Left ventricle myocardium inferior (tissue), 1 donor: ENCODE measurements at regions not wholly inside any gene's neighbourhood (a gene's known extent, or its start where the extent isn't known, plus 50 kb on each side); places are given as distances from the start of the nearest gene placed in this dataset.

Source experiments
- DNase-seq: peaks from one replicate; pipeline ENCODE4 v3.0.0-alpha.2; 2020
- H3K27ac ChIP-seq: fragments of 200-600 bp; replicated peaks from 2 replicates; pipeline ENCODE4 v1.8.0; 2021
- H3K27me3 ChIP-seq: fragments of 200-600 bp; 2 replicates; pipeline ENCODE4 v1.8.0; 2021; ENCODE audit warnings: low read depth
- H3K36me3 ChIP-seq: fragments of 200-600 bp; 2 replicates; pipeline ENCODE4 v1.8.0; 2021
- H3K4me1 ChIP-seq: fragments of 200-600 bp; 2 replicates; pipeline ENCODE4 v1.8.0; 2021
- H3K4me3 ChIP-seq: fragments of 200-600 bp; 2 replicates; pipeline ENCODE4 v1.8.0; 2021; ENCODE audit warnings: mild to moderate bottlenecking, moderate library complexity
- H3K9me3 ChIP-seq: fragments of 200-600 bp; replicated peaks from 2 replicates; pipeline ENCODE4 v1.8.0; 2021
- CTCF ChIP-seq: fragments of 200-600 bp; IDR thresholded peaks from 2 replicates; pipeline ENCODE4 v1.8.0; 2021; ENCODE audit warnings: antibody characterized with exemption, mild to moderate bottlenecking, borderline replicate concordance
- intact Hi-C: fragments of 100-400 bp; cut with micrococcal nuclease; formaldehyde crosslinking; loops from one replicate; pipeline ENCODE4 v1.11.0; 2022
- donor health status: DM: no; HTN: yes; CAD: no; lungs with severe emphysema.

DNA sequence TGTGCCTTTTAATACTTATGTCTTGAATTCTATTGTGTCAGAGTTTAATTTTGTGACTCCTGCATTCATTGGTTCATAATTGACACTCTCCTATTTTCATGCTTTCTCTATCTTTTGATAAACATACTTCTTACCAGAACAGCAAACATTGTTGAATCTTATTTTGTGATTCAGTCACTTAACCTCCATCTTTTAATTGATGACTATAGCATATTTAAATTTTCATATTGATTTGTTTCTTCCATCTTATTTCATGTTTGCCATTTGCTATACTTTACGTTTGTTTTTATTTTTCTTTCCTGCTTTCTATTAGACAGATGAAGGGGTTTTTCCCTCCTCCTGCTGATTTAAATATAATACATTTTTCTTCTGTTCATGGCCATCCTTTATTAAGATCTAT, 115.5 kb upstream of the FAM9A start:
- H3K27me3 ChIP-seq: no peaks in the 10 kb centered on the region
- no peaks in the 10 kb centered on the region for H3K4me1 ChIP-seq
- H3K4me3 ChIP-seq: no peak overlapping the region
- no peak for DNase-seq
- no peaks in the 10 kb centered on the region for H3K36me3 ChIP-seq
- intact Hi-C loops: no loop called here
- no peak for TF ChIP-seq CTCF
- H3K27ac ChIP-seq: no peak overlapping the region
- no peaks in the 10 kb centered on the region for H3K9me3 ChIP-seq

DNA sequence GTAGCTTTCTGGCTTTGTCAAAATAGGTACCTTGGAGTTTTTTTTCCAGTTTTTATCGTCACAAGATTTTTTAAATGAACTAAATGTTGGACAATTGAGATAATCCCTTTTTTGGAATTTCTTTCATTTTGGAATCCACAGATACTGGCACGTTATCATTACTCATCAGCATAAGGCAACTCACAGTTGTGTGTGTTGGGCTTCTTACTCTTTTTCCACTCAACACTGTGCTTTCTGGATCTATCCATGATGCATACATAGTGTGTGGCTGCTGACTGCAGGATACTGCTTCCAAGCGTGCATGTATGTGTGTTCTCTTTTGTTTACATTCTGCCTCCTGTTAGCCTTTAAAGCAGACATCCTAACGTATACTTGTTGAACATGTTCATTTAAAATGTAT, 113.5 kb upstream of the FAM9A start:
- no peak for TF ChIP-seq CTCF
- DNase-seq: no peak
- intact Hi-C loops: no loop called here
- H3K4me3 ChIP-seq: no peak overlapping the region
- peak overlapping the region; percentile 56 for H3K27ac ChIP-seq
- H3K9me3 ChIP-seq: no peaks in the 10 kb centered on the region
- H3K27me3 ChIP-seq: no peaks in the 10 kb centered on the region
- H3K4me1 ChIP-seq: no peaks in the 10 kb centered on the region
- no peaks in the 10 kb centered on the region for H3K36me3 ChIP-seq

GRCh38 chrX:8913655-8914409, 112.6 kb upstream of the FAM9A start:
- Histone ChIP-seq H3K36me3 (no peaks in the 10 kb centered on the region), H3K4me3 (no peak overlapping the region), H3K27me3 (no peaks in the 10 kb centered on the region), H3K4me1 (no peaks in the 10 kb centered on the region), H3K27ac (peak overlapping the region; percentile 56), H3K9me3 (no peaks in the 10 kb centered on the region)
- DNase-seq: peak; percentile 21
- intact Hi-C loops: no loop called here
- TF ChIP-seq CTCF: no peak

DNA sequence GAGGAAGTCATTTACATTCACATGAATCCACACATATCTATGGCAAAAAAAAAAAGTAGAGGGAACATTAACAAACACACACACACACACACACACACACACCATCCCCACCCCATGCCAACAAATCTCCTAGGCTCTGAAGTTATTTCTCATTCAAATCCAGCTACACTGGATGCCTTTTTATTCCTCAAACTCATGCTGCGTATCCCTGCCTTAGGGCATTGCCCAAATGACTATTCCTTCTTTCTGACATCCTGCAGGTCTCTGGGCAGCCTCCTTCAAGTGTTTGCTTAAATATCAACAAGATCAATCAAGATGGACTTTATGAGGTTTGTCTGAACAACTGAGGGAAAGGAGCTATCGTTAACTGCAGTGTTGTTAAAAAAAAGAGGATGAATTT, 106.5 kb upstream of the FAM9A start:
- Histone ChIP-seq H3K9me3 (no peaks in the 10 kb centered on the region), H3K36me3 (no peaks in the 10 kb centered on the region), H3K27me3 (no peaks in the 10 kb centered on the region), H3K4me3 (no peak overlapping the region), H3K27ac (no peak overlapping the region), H3K4me1 (no peaks in the 10 kb centered on the region)
- no peak for DNase-seq
- intact Hi-C loops: no loop called here
- TF ChIP-seq CTCF: no peak

GRCh38 chrX:8906299-8906938, 105.2 kb upstream of the FAM9A start:
- no peaks in the 10 kb centered on the region for H3K27me3 ChIP-seq
- TF ChIP-seq CTCF: no peak
- H3K27ac ChIP-seq: no peak overlapping the region
- no peak overlapping the region for H3K4me3 ChIP-seq
- no peaks in the 10 kb centered on the region for H3K4me1 ChIP-seq
- no peak for DNase-seq
- no peaks in the 10 kb centered on the region for H3K36me3 ChIP-seq
- H3K9me3 ChIP-seq: no peaks in the 10 kb centered on the region
- intact Hi-C loops: no loop called here
